Ovary (tissue), 7 donors: ENCODE measurements at regions not wholly inside any gene's neighbourhood (a gene's known extent, or its start where the extent isn't known, plus 50 kb on each side); places are given as distances from the start of the nearest gene placed in this dataset.
"Not testable (repeated sequence)": the region's sequence is repeated elsewhere in the genome, so short reads cannot be mapped to it uniquely, and the experiment has no call there.

Experiments
- DNase-seq, 5 donors: peaks; one replicate each; pipeline ENCODE4 v3.0.0-alpha.2; 2019 to 2020
- H3K27ac ChIP-seq, 2 donors: fragments of 200-600 bp; one replicate each; pipeline versions ENCODE4 v1.5.1 to v1.8.0; 2019 to 2022
- H3K27me3 ChIP-seq: fragments of 200-600 bp; one replicate; pipeline ENCODE4 v1.8.0; 2022
- H3K36me3 ChIP-seq: fragments of 200-600 bp; sonication (generic); one replicate; pipeline ENCODE4 v1.5.1; 2019
- H3K4me1 ChIP-seq: one replicate; pipeline ENCODE4 v1.8.1; 2013; ENCODE audit warnings: mild to moderate bottlenecking, moderate library complexity; ENCODE audit not compliant: insufficient read depth
- H3K4me3 ChIP-seq: fragments of 200-600 bp; sonication (generic); one replicate; pipeline ENCODE4 v1.5.1; 2017
- H3K9me3 ChIP-seq, 2 donors: fragments of 200-600 bp in 1 of 2; sonication (generic) in 1 of 2; one replicate each; pipeline versions ENCODE4 v1.5.1 to v1.8.1; 2013 to 2019; ENCODE audit warnings: mild to moderate bottlenecking in 1 of 2, moderate library complexity in 1 of 2
- WGBS, 3 donors: extraction: QIAGEN DNeasy Blood & Tissue Kit in 1 of 3; methylation state at CpG; one replicate each; pipeline versions ENCODE4 v1.1.5 to v1.1.7; 2013 to 2017; 5-methylcytosine and 5-hydroxymethylcytosine counted together
- intact Hi-C, 4 donors: fragments of 100-400 bp; cut with DNase I; formaldehyde crosslinking; loops; one replicate each; pipeline versions ENCODE4 v1.11.0 to v1.15.1; 2022 to 2023
- donor health status: DM: no; HTN: no; CAD: no; lungs with moderate emphysema.
- donor health status: DM: no; HTN: no; CAD: no.
- donor health status: Bipolar disorder and iron deficiency.
- donor health status: DM: no; HTN: no; CAD: no.
- donor health status: DM: yes; HTN: yes; CAD: no.

- H3K4me1 ChIP-seq, H3K36me3 ChIP-seq, DNase-seq, H3K4me3 ChIP-seq, H3K27ac ChIP-seq, H3K9me3 ChIP-seq, H3K27me3 ChIP-seq, intact Hi-C loops: not testable (repeated sequence)
- WGBS, 3 donors = 95 to 100% (median 99%) methylated on average over 5 to 7 of the region's 7 CpGs
These were observed 302.5 kb downstream of the BCL2L11 start for GRCh38 chr2:111423184-111423583.

- H3K4me1 ChIP-seq, H3K27ac ChIP-seq, intact Hi-C loops, H3K27me3 ChIP-seq, DNase-seq, H3K36me3 ChIP-seq, H3K9me3 ChIP-seq, H3K4me3 ChIP-seq: not testable (repeated sequence)
- WGBS, 3 donors = 67 to 83% (median 73%) methylated on average over 1 to 4 of the region's 6 CpGs
These were observed 303.5 kb downstream of the BCL2L11 start for GRCh38 chr2:111424176-111424575.

DNA sequence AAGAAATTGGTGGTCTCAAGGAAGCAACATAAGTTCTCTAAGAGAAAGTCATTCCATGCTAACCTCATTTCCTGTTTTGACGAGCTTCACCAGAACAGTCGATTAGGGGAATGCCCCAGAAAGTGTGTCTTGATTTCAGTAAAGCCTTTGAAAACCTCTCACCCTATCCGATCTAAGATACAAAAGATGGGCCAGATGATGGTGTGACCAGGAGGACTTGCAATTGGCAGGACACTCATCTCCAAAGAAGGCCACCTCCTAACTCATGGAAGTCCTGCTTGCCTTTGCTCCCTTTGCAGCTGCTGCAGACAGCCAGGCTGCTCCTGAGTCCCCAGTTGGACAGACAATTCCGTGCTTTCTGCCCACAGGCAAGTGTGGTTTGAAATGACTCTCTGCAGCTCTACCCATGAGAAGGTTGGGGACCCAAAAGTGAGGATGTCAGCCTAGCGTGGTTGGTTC lies 304.2 kb downstream of the BCL2L11 start:
- DNase-seq, intact Hi-C loops, H3K4me1 ChIP-seq, H3K4me3 ChIP-seq, H3K27ac ChIP-seq, H3K36me3 ChIP-seq, H3K27me3 ChIP-seq, H3K9me3 ChIP-seq: not testable (repeated sequence)
- 90 to 100% (median 91%) methylated on average over 1 to 4 of the region's 5 CpGs for WGBS, 3 donors

DNA sequence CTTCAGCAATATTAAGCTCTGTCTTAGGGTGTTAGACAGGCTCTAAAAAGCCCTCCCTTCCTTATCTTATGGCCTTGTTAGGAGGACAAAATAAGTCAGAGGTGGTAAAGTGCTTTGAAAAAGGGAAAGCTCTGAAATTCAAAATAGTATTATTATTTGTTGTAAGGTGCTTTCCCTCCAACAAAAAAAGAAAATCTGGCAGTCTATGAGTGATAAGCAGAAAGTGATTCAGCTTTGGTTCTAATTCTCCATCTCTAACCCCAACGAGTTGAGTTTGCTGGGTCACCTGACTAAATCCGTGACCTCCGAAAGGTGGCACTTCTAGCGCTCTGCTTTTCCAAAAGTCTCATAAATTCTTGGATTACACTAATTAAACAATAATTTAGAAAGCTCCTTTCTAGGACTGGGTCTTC lies 305.1 kb downstream of the BCL2L11 start:
- 87 to 90% (median 89%) methylated on average over 4 of the region's 4 CpGs for WGBS, 3 donors
- not testable (repeated sequence) for H3K4me3 ChIP-seq

DNA sequence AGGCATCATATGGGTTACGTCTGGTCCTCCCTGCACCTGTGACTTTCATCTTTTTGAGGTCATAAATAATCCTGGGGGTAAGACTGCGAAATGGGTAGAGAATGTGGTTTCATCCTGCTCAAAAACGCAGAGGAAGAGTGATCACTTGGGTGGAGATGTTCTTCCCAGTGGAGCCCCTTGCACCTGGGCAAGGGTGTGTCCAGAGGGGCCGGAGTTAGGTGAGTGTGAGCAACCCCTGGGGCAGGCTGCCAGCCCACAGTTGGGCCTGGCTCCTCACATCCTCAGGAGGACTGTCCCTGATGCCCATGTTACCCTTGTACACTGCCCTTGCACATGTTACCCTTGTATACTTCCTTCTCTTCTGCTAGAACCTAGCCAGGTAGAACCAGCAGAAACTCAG lies 306.6 kb downstream of the BCL2L11 start:
- H3K36me3 ChIP-seq, H3K4me3 ChIP-seq, H3K27me3 ChIP-seq, H3K4me1 ChIP-seq, H3K9me3 ChIP-seq, H3K27ac ChIP-seq, DNase-seq, intact Hi-C loops: not testable (repeated sequence)
- 99 to 100% (median 100%) methylated on average over 4 of the region's 4 CpGs for WGBS, 3 donors

More for the DNA sequence above, 305.1 kb downstream of the BCL2L11 start:
- H3K9me3 ChIP-seq, H3K36me3 ChIP-seq, intact Hi-C loops, H3K27me3 ChIP-seq, H3K4me1 ChIP-seq, H3K27ac ChIP-seq, DNase-seq: not testable (repeated sequence)

GRCh38 chr2:111428915-111429314 lies 308.2 kb downstream of the BCL2L11 start:
- H3K9me3 ChIP-seq, intact Hi-C loops, H3K36me3 ChIP-seq, H3K27me3 ChIP-seq, H3K4me3 ChIP-seq, H3K4me1 ChIP-seq, H3K27ac ChIP-seq, DNase-seq: not testable (repeated sequence)
- 71 to 83% (median 76%) methylated on average over 6 of the region's 6 CpGs for WGBS, 3 donors

DNA sequence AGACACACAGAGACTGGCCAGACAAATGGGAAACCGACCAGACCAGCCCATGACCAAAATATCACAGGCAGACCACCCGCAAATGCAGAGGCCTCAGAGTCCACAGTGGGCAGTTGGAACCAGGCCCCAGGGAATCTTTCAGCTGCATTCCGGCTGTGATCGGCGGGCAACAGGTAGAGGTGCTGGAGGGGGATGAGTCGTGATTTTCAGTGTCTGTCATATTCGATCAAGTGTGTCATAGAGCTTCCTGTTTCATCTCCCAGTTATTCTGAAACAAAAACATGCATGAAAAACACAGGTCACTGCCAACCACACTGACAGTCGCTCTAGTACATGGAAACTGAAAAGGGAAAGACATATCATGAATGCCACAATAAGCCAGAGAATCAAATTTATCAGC lies 308.6 kb downstream of the BCL2L11 start:
- DNase-seq, H3K27me3 ChIP-seq, H3K36me3 ChIP-seq, intact Hi-C loops, H3K27ac ChIP-seq, H3K9me3 ChIP-seq, H3K4me3 ChIP-seq, H3K4me1 ChIP-seq: not testable (repeated sequence)
- 85 to 91% (median 87%) methylated on average over 7 of the region's 8 CpGs for WGBS, 3 donors

DNA sequence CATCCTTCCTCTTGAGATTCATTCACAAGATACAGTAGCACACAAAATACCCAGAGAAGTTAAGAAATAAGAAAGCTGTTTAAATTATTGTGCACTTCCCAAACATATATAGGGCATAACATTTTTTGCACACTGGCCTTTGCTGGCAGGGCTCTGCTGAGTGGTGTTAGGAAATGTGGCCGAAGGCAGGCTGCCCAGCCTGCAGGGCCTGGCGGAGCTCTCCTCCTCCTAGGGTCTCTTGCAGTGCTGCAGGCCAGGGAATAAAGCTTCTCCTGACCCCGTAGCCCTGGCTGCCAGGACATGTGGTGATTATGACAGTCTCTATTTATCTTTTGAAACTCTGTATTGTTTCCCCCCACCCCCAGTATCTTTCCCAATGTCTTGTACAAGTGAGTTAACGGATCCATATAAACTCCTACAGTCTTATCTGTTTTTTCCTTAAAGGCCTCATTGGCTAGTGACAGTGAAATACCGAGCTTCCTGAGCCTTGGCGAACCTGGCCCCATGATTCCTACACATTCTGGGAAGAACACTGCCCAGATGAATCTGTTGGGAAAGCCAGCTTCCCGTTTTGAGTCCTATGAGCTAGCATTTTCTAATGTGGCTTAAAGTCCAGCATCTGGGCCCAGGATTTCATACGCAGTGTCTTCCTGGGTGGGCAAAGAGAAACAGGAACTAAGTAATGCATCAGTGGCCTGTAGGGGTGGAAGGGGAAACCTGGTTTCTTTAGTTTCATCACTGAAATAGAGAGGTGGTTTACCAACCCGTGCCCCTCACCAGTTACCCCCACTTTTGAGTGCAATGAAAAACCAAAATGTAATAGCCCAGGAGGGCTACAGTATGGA lies 310.3 kb downstream of the BCL2L11 start:
- intact Hi-C loops, H3K9me3 ChIP-seq, H3K36me3 ChIP-seq, DNase-seq, H3K4me1 ChIP-seq, H3K27ac ChIP-seq, H3K27me3 ChIP-seq, H3K4me3 ChIP-seq: not testable (repeated sequence)
- 82 to 93% (median 87%) methylated on average over 5 to 7 of the region's 9 CpGs for WGBS, 3 donors

DNA sequence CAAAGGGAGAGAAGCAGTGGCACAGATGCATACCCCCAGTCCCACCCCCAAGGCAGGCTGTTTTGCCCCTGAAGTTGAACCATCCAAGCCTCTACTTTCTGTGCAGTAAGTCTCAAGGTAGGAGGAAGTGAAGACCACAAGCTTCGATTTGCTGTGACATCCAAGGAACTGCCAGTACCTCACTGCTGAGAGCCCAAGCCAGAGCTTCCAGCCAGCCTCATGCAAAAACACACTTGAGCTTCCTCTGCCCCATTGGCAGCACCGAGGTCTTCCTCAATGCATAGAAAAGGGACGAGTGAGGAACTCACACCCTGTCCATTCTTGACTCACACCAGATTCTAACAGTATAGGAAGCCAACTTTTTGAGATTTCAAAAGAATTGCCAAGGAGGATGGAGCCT lies 311.7 kb downstream of the BCL2L11 start:
- H3K27ac ChIP-seq, intact Hi-C loops: not testable (repeated sequence)
- WGBS, 3 donors = 78 to 94% (median 91%) methylated on average over 3 of the region's 3 CpGs

GRCh38 chr2:111432916-111433499 lies 312.3 kb downstream of the BCL2L11 start:
- H3K4me1 ChIP-seq, H3K4me3 ChIP-seq, H3K9me3 ChIP-seq, H3K27me3 ChIP-seq, intact Hi-C loops, H3K27ac ChIP-seq, H3K36me3 ChIP-seq, DNase-seq: not testable (repeated sequence)
- 80 to 97% (median 94%) methylated on average over 3 to 4 of the region's 9 CpGs for WGBS, 3 donors

More for the DNA sequence above, 311.7 kb downstream of the BCL2L11 start:
- H3K4me3 ChIP-seq, H3K4me1 ChIP-seq, H3K36me3 ChIP-seq, H3K27me3 ChIP-seq, DNase-seq, H3K9me3 ChIP-seq: not testable (repeated sequence)

- intact Hi-C loops, DNase-seq, H3K9me3 ChIP-seq, H3K27ac ChIP-seq, H3K4me1 ChIP-seq, H3K27me3 ChIP-seq, H3K4me3 ChIP-seq, H3K36me3 ChIP-seq: not testable (repeated sequence)
- WGBS, 3 donors = 48 to 75% (median 73%) methylated on average over 4 to 5 of the region's 5 CpGs
These were observed 313.3 kb downstream of the BCL2L11 start for GRCh38 chr2:111433892-111434607.

DNA sequence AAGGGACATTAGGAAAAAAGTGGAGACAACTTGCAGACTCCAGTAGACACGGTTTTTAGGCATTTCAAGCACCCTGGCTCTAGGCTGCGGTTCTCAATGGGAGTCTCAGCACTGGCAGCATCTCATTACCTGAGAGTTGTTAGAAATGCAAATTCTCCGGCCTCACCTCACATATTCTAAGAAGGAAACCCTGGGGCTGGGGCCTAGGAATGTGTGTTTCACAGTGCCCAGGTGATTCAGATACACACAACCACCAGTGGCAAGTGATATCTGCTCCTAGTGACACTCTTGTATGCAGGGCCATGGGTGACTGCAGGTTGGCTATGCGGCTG lies 313.9 kb downstream of the BCL2L11 start:
- DNase-seq, H3K27ac ChIP-seq, H3K4me1 ChIP-seq, H3K4me3 ChIP-seq, H3K36me3 ChIP-seq, H3K9me3 ChIP-seq, H3K27me3 ChIP-seq, intact Hi-C loops: not testable (repeated sequence)
- 92 to 100% (median 94%) methylated on average over 2 to 3 of the region's 4 CpGs for WGBS, 3 donors
